CD4-positive, alpha-beta T cell (primary cell): ENCODE measurements at regions not wholly inside any gene's neighbourhood (a gene's known extent, or its start where the extent isn't known, plus 50 kb on each side); places are given as distances from the start of the nearest gene placed in this dataset.

ENCODE experiments used
- ATAC-seq: fragments of 200-7000 bp; cut with Tn5 transposase; one replicate; pipeline ENCODE4 v1.10.0; 2022; ENCODE audit warnings: mild to moderate bottlenecking; ENCODE audit not compliant: poor library complexity
- CTCF ChIA-PET: fragments of 350-600 bp; sonication (Branson Sonifier 250); formaldehyde crosslinking; loops from one replicate; lab custom pipeline; 2021; ENCODE audit warnings: antibody characterized with exemption, inconsistent platforms; lab: Charles Lee
- POLR2A ChIA-PET: fragments of 350-600 bp; sonication (Branson Sonifier 250); formaldehyde crosslinking; loops from one replicate; lab custom pipeline; 2021; ENCODE audit warnings: antibody characterized with exemption, inconsistent platforms; lab: Charles Lee
- DNase-seq, 14 experiments: peaks; one replicate each; pipeline ENCODE4 v3.0.0-alpha.2; 2013 to 2020; ENCODE audit warnings: mixed read lengths in 2 of 14
- H3K27ac ChIP-seq, 2 donors: one replicate each; pipeline versions ENCODE4 v1.5.1 to v1.7.0; 2013; ENCODE audit warnings: low read length in 2 of 2, low read depth in 1 of 2, mild to moderate bottlenecking in 1 of 2
- H3K27me3 ChIP-seq, 2 experiments: 1 replicate in 1 of 2; 2 replicates in 1 of 2; pipeline versions ENCODE4 v1.6.1 to v1.7.0; 2013; ENCODE audit warnings: low read length in 2 of 2, control low read depth in 1 of 2, mild to moderate bottlenecking in 1 of 2, moderate library complexity in 1 of 2; ENCODE audit not compliant: insufficient read depth in 2 of 2, control insufficient read depth in 1 of 2
- H3K36me3 ChIP-seq: one replicate; pipeline ENCODE4 v1.6.1; 2013; ENCODE audit warnings: low read length, control low read depth; ENCODE audit not compliant: insufficient read depth
- H3K4me1 ChIP-seq: one replicate; pipeline ENCODE4 v1.6.1; 2013; ENCODE audit warnings: low read length, control low read depth; ENCODE audit not compliant: insufficient read depth
- H3K4me3 ChIP-seq: one replicate; pipeline ENCODE4 v1.5.1; 2013; ENCODE audit warnings: mild to moderate bottlenecking, low read length, moderate library complexity
- H3K9me3 ChIP-seq, 2 experiments: 1 replicate in 1 of 2; 2 replicates in 1 of 2; pipeline versions ENCODE4 v1.6.1 to v1.7.0; 2013; ENCODE audit warnings: low read length in 2 of 2, mild to moderate bottlenecking in 2 of 2, control low read depth in 1 of 2, moderate library complexity in 1 of 2; ENCODE audit not compliant: control insufficient read depth in 1 of 2, insufficient read depth in 1 of 2
- H3K27ac Mint-ChIP-seq: one replicate; pipeline ENCODE4 v1.8.0; 2020; ENCODE audit warnings: mixed read lengths
- H3K27me3 Mint-ChIP-seq: one replicate; pipeline ENCODE4 v1.8.0; 2021; ENCODE audit warnings: mixed read lengths
- H3K36me3 Mint-ChIP-seq: one replicate; pipeline ENCODE4 v1.8.0; 2021; ENCODE audit warnings: low read depth, mixed read lengths
- H3K4me1 Mint-ChIP-seq: one replicate; pipeline ENCODE4 v1.8.0; 2021; ENCODE audit warnings: low read depth, mixed read lengths
- H3K4me3 Mint-ChIP-seq: one replicate; pipeline ENCODE4 v1.8.0; 2020; ENCODE audit warnings: mild to moderate bottlenecking, mixed read lengths
- H3K9me3 Mint-ChIP-seq: one replicate; pipeline ENCODE4 v1.8.0; 2020; ENCODE audit warnings: mixed read lengths
- CTCF ChIP-seq: fragments of 200-600 bp; IDR thresholded peaks from one replicate; pipeline ENCODE4 v1.8.0; 2022; ENCODE audit warnings: antibody characterized with exemption, mild to moderate bottlenecking
- intact Hi-C, 2 experiments: fragments of 100-400 bp; cut with DNase I in 1 of 2; cut with micrococcal nuclease in 1 of 2; formaldehyde crosslinking; loops; one replicate each; pipeline versions ENCODE4 v1.15.1 to v1.9.0; 2023 to 2025; cut with DNase I, micrococcal nuclease

GRCh38 chr17:54727624-54728023 is 173.0 kb upstream of the TOM1L1 start:
- Histone ChIP-seq H3K27ac (no peak overlapping the region), H3K36me3 (no peaks in the 10 kb centered on the region), H3K27me3 (no peaks in the 10 kb centered on the region), H3K4me3 (no peak overlapping the region), H3K9me3 (peaks cover 0 to 25% of the 10 kb centered on the region in 2 experiments), H3K4me1 (no peaks in the 10 kb centered on the region)
- CTCF ChIA-PET = no interaction called here
- ATAC-seq = no peak
- no peak overlapping the region for H3K4me3 Mint-ChIP-seq
- DNase-seq = no peak
- no peak for TF ChIP-seq CTCF
- H3K36me3 Mint-ChIP-seq = no peaks in the 10 kb centered on the region
- no peaks in the 10 kb centered on the region for H3K27me3 Mint-ChIP-seq
- intact Hi-C loops = no loop called here
- H3K4me1 Mint-ChIP-seq = no peaks in the 10 kb centered on the region
- H3K9me3 Mint-ChIP-seq = peaks cover 21% of the 10 kb centered on the region
- POLR2A ChIA-PET = no interaction called here
- no peak overlapping the region for H3K27ac Mint-ChIP-seq

DNA sequence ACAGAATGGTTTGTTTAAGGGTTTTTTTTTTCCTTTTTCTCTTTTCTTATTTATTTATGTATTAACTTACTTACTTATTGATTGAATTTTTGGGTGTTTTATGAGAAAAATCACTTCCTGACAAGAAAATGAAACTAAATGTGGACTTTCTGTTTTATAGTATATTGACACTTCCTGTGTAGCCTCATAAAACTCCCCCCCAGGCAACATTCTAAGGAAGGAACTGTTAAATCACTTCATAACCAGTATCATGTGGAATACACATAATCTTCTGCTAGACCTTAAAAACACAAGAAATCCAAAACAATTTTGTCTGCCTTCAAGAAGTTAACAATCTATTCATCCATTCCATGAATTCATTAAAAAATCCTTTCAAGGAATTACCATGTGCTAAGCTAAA is 164.1 kb upstream of the TOM1L1 start:
- H3K27ac Mint-ChIP-seq = no peak overlapping the region
- POLR2A ChIA-PET = no interaction called here
- H3K36me3 Mint-ChIP-seq = no peaks in the 10 kb centered on the region
- no peaks in the 10 kb centered on the region for H3K27me3 ChIP-seq
- H3K27ac ChIP-seq = no peak overlapping the region
- H3K4me3 Mint-ChIP-seq = no peak overlapping the region
- DNase-seq = no peak
- CTCF ChIA-PET = no interaction called here
- no peak for TF ChIP-seq CTCF
- no peaks in the 10 kb centered on the region for H3K4me1 Mint-ChIP-seq
- peaks cover 17% of the 10 kb centered on the region for H3K9me3 Mint-ChIP-seq
- no peaks in the 10 kb centered on the region for H3K4me1 ChIP-seq
- intact Hi-C loops = no loop called here
- peaks cover 0 to 1% of the 10 kb centered on the region in 2 experiments for H3K9me3 ChIP-seq
- H3K27me3 Mint-ChIP-seq = no peaks in the 10 kb centered on the region
- no peaks in the 10 kb centered on the region for H3K36me3 ChIP-seq
- no peak for ATAC-seq
- H3K4me3 ChIP-seq = no peak overlapping the region

DNA sequence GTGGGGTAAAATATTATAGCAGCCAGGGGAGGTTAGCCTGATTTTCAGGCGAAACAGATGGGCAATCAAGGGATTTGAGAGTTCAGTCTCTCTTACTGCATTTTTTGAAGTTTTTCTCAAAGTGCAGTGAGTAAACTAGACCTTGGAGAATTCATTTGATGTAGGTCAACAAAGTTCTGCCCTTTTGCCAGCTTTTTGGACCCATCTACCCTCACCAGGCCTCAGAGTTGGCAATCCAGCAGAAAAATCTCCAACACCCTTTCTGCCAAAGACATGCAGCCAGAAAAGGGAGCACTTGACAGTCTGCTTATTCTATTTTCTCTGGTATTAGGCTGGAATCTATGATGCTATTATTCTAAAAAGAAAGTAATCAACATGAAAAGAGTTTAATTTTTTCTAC is 162.2 kb upstream of the TOM1L1 start:
- ChIA-PET CTCF (no interaction called here), POLR2A (no interaction called here)
- H3K4me1 Mint-ChIP-seq = no peaks in the 10 kb centered on the region
- H3K9me3 Mint-ChIP-seq = peaks cover 14% of the 10 kb centered on the region
- H3K4me3 Mint-ChIP-seq = no peak overlapping the region
- no peaks in the 10 kb centered on the region for H3K27me3 Mint-ChIP-seq
- no peaks in the 10 kb centered on the region for H3K27me3 ChIP-seq
- no peak overlapping the region for H3K4me3 ChIP-seq
- no peak for ATAC-seq
- TF ChIP-seq CTCF = no peak
- H3K4me1 ChIP-seq = no peaks in the 10 kb centered on the region
- no peak for DNase-seq
- no peak overlapping the region for H3K27ac Mint-ChIP-seq
- intact Hi-C loops = no loop called here
- H3K9me3 ChIP-seq = peaks cover 0 to 4% of the 10 kb centered on the region in 2 experiments
- no peaks in the 10 kb centered on the region for H3K36me3 ChIP-seq
- no peak overlapping the region for H3K27ac ChIP-seq
- no peaks in the 10 kb centered on the region for H3K36me3 Mint-ChIP-seq
